HG03521 (cell line): ENCODE measurements at regions not wholly inside any gene's neighbourhood (a gene's known extent, or its start where the extent isn't known, plus 50 kb on each side); places are given as distances from the start of the nearest gene placed in this dataset.
"Not testable (repeated sequence)": the region's sequence is repeated elsewhere in the genome, so short reads cannot be mapped to it uniquely, and the experiment has no call there.

Source experiments
- ATAC-seq: cut with Tn5 transposase; IDR thresholded peaks from one replicate; pipeline ENCODE4 v1.9.1; 2021; ENCODE audit warnings: mild to moderate bottlenecking, moderate library complexity; ENCODE audit not compliant: unreplicated experiment

- no peak for ATAC-seq
Measured at GRCh38 chr1:229854620-229855019, 212.4 kb upstream of the GALNT2 start.

GRCh38 chr1:229856009-229856650 is 210.9 kb upstream of the GALNT2 start:
- peak; percentile 95 for ATAC-seq

- no peak for ATAC-seq
Measured at GRCh38 chr1:229857585-229857984, 209.5 kb upstream of the GALNT2 start.

GRCh38 chr1:229859026-229859425 is 208.0 kb upstream of the GALNT2 start:
- no peak for ATAC-seq

- no peak for ATAC-seq
Measured at GRCh38 chr1:229860926-229861325, 206.1 kb upstream of the GALNT2 start.

GRCh38 chr1:229862017-229862774 is 204.8 kb upstream of the GALNT2 start:
- no peak for ATAC-seq

- ATAC-seq = no peak
Measured at GRCh38 chr1:229863651-229864545, 203.1 kb upstream of the GALNT2 start.

- ATAC-seq = no peak
Measured at GRCh38 chr1:229864686-229865230, 202.3 kb upstream of the GALNT2 start.

GRCh38 chr1:229865321-229865720 is 201.7 kb upstream of the GALNT2 start:
- not testable (repeated sequence) for ATAC-seq

GRCh38 chr1:229867726-229868125 is 199.3 kb upstream of the GALNT2 start:
- no peak for ATAC-seq

- ATAC-seq = no peak
Measured at GRCh38 chr1:229869240-229869639, 197.8 kb upstream of the GALNT2 start.

- no peak for ATAC-seq
Measured at GRCh38 chr1:229869687-229870086, 197.4 kb upstream of the GALNT2 start.

GRCh38 chr1:229870381-229870780 is 196.7 kb upstream of the GALNT2 start:
- no peak for ATAC-seq

GRCh38 chr1:229871078-229871676 is 195.9 kb upstream of the GALNT2 start:
- ATAC-seq = no peak

GRCh38 chr1:229874136-229874535 is 192.9 kb upstream of the GALNT2 start:
- ATAC-seq = no peak

- ATAC-seq = no peak
Measured at GRCh38 chr1:229874609-229875008, 192.4 kb upstream of the GALNT2 start.

- no peak for ATAC-seq
Measured at GRCh38 chr1:229875086-229875485, 192.0 kb upstream of the GALNT2 start.

- no peak for ATAC-seq
Measured at GRCh38 chr1:229879746-229880145, 187.3 kb upstream of the GALNT2 start.

GRCh38 chr1:229880271-229881170 is 186.5 kb upstream of the GALNT2 start:
- ATAC-seq = no peak

- no peak for ATAC-seq
Measured at GRCh38 chr1:229882621-229883020, 184.4 kb upstream of the GALNT2 start.
